Uterus (tissue), 3 donors: ENCODE measurements at regions not wholly inside any gene's neighbourhood (a gene's known extent, or its start where the extent isn't known, plus 50 kb on each side); places are given as distances from the start of the nearest gene placed in this dataset.

ENCODE experiments used
- DNase-seq, 2 donors: peaks; one replicate each; pipeline ENCODE4 v3.0.0-alpha.2; 2019 to 2020
- H3K27ac ChIP-seq, 2 donors: fragments of 200-600 bp; sonication (generic); 1 replicate in 1 of 2; 2 replicates in 1 of 2; pipeline ENCODE4 v1.5.1; 2016 to 2018
- H3K27me3 ChIP-seq, 2 donors: fragments of 200-600 bp; sonication (generic); one replicate each; pipeline ENCODE4 v1.5.1; 2018 to 2019; ENCODE audit warnings: control low read depth in 1 of 2
- H3K36me3 ChIP-seq, 2 donors: fragments of 200-600 bp; sonication (generic); one replicate each; pipeline ENCODE4 v1.5.1; 2019; ENCODE audit warnings: control low read depth in 1 of 2
- H3K4me1 ChIP-seq, 2 donors: fragments of 200-600 bp; sonication (generic); one replicate each; pipeline ENCODE4 v1.5.1; 2018 to 2019; ENCODE audit warnings: control low read depth in 1 of 2
- H3K4me3 ChIP-seq, 2 donors: fragments of 200-600 bp; sonication (generic); 1 replicate in 1 of 2; 2 replicates in 1 of 2; pipeline ENCODE4 v1.5.1; 2018 to 2019; ENCODE audit warnings: mild to moderate bottlenecking in 1 of 2
- H3K9me3 ChIP-seq, 2 donors: fragments of 200-600 bp; sonication (generic); one replicate each; pipeline ENCODE4 v1.5.1; 2019; ENCODE audit warnings: control low read depth in 1 of 2
- CTCF ChIP-seq, 4 experiments: fragments of 200-600 bp in 2 of 4; fragments of 450-650 bp in 2 of 4; sonication (generic) in 2 of 4; IDR thresholded peaks; one replicate each; pipeline ENCODE4 v1.5.1; 2016 to 2019; ENCODE audit warnings: antibody characterized with exemption in 4 of 4, mild to moderate bottlenecking in 2 of 4, moderate library complexity in 1 of 4
- POLR2A ChIP-seq, 2 donors: fragments of 450-650 bp; IDR thresholded peaks; one replicate each; pipeline ENCODE4 v1.6.1; 2016; ENCODE audit warnings: antibody characterized with exemption in 2 of 2, mild to moderate bottlenecking in 1 of 2, moderate library complexity in 1 of 2
- intact Hi-C: fragments of 100-400 bp; cut with DNase I; formaldehyde crosslinking; loops from one replicate; pipeline ENCODE4 v1.15.1; 2023; ENCODE audit warnings: low total_unique reads
- donor health status: DM: yes; HTN: yes; CAD: no.

- Histone ChIP-seq H3K4me1 (no peaks in the 10 kb centered on the region), H3K9me3 (no peaks in the 10 kb centered on the region), H3K4me3 (no peak overlapping the region), H3K27me3 (no peaks in the 10 kb centered on the region), H3K27ac (no peak overlapping the region), H3K36me3 (no peaks in the 10 kb centered on the region)
- no peak for DNase-seq
- TF ChIP-seq POLR2A (IDR thresholded peaks at IDR 0.05), result no peak
- TF ChIP-seq CTCF (IDR thresholded peaks at IDR 0.05), result no peak
- intact Hi-C loops, result no loop called here
Observed at GRCh38 chr18:61245276-61245675, 88.0 kb upstream of the CDH20 start.

- Histone ChIP-seq H3K36me3 (no peaks in the 10 kb centered on the region), H3K4me3 (no peak overlapping the region), H3K4me1 (no peaks in the 10 kb centered on the region), H3K27ac (no peak overlapping the region), H3K9me3 (no peaks in the 10 kb centered on the region), H3K27me3 (no peaks in the 10 kb centered on the region)
- intact Hi-C loops, result no loop called here
- TF ChIP-seq POLR2A (IDR thresholded peaks at IDR 0.05) (no peak), CTCF (IDR thresholded peaks at IDR 0.05) (no peak)
- DNase-seq, result no peak
Observed at GRCh38 chr18:61248589-61248988, 84.6 kb upstream of the CDH20 start.

- Histone ChIP-seq H3K36me3 (no peaks in the 10 kb centered on the region), H3K27ac (no peak overlapping the region), H3K27me3 (no peaks in the 10 kb centered on the region), H3K4me1 (no peaks in the 10 kb centered on the region), H3K9me3 (no peaks in the 10 kb centered on the region), H3K4me3 (no peak overlapping the region)
- intact Hi-C loops, result no loop called here
- no peak for TF ChIP-seq CTCF (IDR thresholded peaks at IDR 0.05)
- TF ChIP-seq POLR2A (IDR thresholded peaks at IDR 0.05), result no peak
- DNase-seq, result no peak
Observed at GRCh38 chr18:61256291-61256690, 76.9 kb upstream of the CDH20 start.

DNA sequence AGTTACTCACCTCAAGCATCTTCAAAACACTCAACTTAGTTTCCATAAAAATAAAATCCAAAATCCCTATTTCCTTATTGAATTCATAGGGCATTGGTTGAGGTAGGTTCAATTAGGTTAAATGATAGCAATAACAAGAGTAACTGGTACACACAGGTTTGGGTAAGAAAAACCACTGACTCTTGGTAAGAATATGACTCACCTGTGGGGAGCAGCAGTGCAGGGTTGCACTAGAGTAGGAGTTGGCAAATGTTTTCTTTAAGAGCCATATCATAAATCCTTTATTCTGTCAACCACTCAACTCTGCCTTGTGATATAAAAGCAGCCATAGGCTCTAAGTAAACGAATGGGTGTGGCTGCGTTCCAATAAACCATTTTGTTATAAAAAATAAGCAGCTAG is 71.4 kb upstream of the CDH20 start:
- Histone ChIP-seq H3K9me3 (no peaks in the 10 kb centered on the region), H3K27me3 (no peaks in the 10 kb centered on the region), H3K4me3 (no peak overlapping the region), H3K36me3 (no peaks in the 10 kb centered on the region), H3K4me1 (no peaks in the 10 kb centered on the region), H3K27ac (no peak overlapping the region)
- no peak for DNase-seq
- intact Hi-C loops, result no loop called here
- no peak for TF ChIP-seq POLR2A (IDR thresholded peaks at IDR 0.05)
- TF ChIP-seq CTCF (IDR thresholded peaks at IDR 0.05), result no peak

DNA sequence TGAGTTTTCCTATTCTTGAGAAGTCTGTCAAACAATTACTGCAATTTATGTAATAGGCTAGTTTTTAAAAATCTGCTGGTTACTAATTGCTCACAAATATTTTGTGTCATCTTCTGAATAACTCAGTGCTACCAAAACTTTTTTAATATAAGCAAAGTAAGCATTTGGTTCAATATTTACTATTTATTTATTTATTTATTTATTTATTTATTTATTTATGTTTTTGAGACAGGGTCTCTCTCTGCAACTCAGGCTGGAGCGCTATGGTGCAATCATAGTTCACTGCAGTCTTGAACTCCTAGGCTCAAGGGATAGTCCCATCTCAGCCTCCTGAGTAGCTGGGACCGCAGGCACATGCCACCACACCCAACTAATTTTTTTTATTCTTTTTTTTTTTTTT is 60.4 kb upstream of the CDH20 start:
- TF ChIP-seq CTCF (IDR thresholded peaks at IDR 0.05), result no peak
- no peak for TF ChIP-seq POLR2A (IDR thresholded peaks at IDR 0.05)
- no peak for DNase-seq
- Histone ChIP-seq H3K9me3 (no peaks in the 10 kb centered on the region), H3K27ac (no peak overlapping the region), H3K27me3 (no peaks in the 10 kb centered on the region), H3K4me1 (no peaks in the 10 kb centered on the region), H3K36me3 (no peaks in the 10 kb centered on the region), H3K4me3 (no peak overlapping the region)
- intact Hi-C loops, result no loop called here
